GM23338 (cell line): ENCODE measurements at regions not wholly inside any gene's neighbourhood (a gene's known extent, or its start where the extent isn't known, plus 50 kb on each side); places are given as distances from the start of the nearest gene placed in this dataset.

Experiments
- ATAC-seq: fragments of 200-7000 bp; cut with Tn5 transposase; 3 replicates; pipeline ENCODE4 v1.9.1; 2020
- DNase-seq: peaks from one replicate; pipeline ENCODE4 v3.0.0-alpha.2; 2015; ENCODE audit warnings: low spot score
- H2AFZ ChIP-seq: fragments of 200-600 bp; sonication (generic); 2 replicates; pipeline ENCODE4 v1.8.0; 2016; ENCODE audit warnings: antibody characterized with exemption, mild to moderate bottlenecking, moderate library complexity
- H3F3A ChIP-seq: fragments of 200-600 bp; sonication (generic); replicated peaks from 2 replicates; pipeline ENCODE4 v1.8.0; 2017; ENCODE audit warnings: antibody characterized with exemption, mixed run types, low read depth
- H3K27ac ChIP-seq: fragments of 200-600 bp; sonication (generic); 2 replicates; pipeline ENCODE4 v1.6.1; 2016; ENCODE audit warnings: low read depth
- H3K27me3 ChIP-seq: fragments of 200-600 bp; sonication (generic); 2 replicates; pipeline ENCODE4 v1.8.0; 2016; ENCODE audit warnings: mild to moderate bottlenecking, mixed run types, moderate library complexity; ENCODE audit not compliant: insufficient read depth
- H3K36me3 ChIP-seq: fragments of 200-600 bp; sonication (generic); 2 replicates; pipeline ENCODE4 v1.8.0; 2016; ENCODE audit warnings: mild to moderate bottlenecking; ENCODE audit not compliant: insufficient read depth
- H3K4me1 ChIP-seq: fragments of 200-600 bp; sonication (generic); 2 replicates; pipeline ENCODE4 v1.8.0; 2016; ENCODE audit warnings: mild to moderate bottlenecking, moderate library complexity; ENCODE audit not compliant: insufficient read depth
- H3K4me2 ChIP-seq: fragments of 200-600 bp; sonication (generic); 2 replicates; pipeline ENCODE4 v1.7.1; 2017; ENCODE audit warnings: mixed run types
- H3K4me3 ChIP-seq: fragments of 200-600 bp; sonication (generic); 2 replicates; pipeline ENCODE4 v1.6.1; 2016; ENCODE audit warnings: mixed run types
- H3K79me2 ChIP-seq: fragments of 200-600 bp; sonication (generic); replicated peaks from 2 replicates; pipeline ENCODE4 v1.8.0; 2017; ENCODE audit warnings: mild to moderate bottlenecking; ENCODE audit not compliant: insufficient read depth
- H3K9me2 ChIP-seq: fragments of 200-600 bp; sonication (generic); 2 replicates; pipeline ENCODE4 v1.8.0; 2017; ENCODE audit not compliant: insufficient read depth
- H4K20me1 ChIP-seq: fragments of 200-600 bp; sonication (generic); replicated peaks from 2 replicates; pipeline ENCODE4 v1.8.0; 2017; ENCODE audit warnings: mild to moderate bottlenecking; ENCODE audit not compliant: insufficient read depth
- H3K27ac Mint-ChIP-seq: 2 replicates; pipeline ENCODE4 v1.8.0; 2020; ENCODE audit warnings: inconsistent platforms, mild to moderate bottlenecking, moderate library complexity, mixed read lengths
- H3K27me3 Mint-ChIP-seq: 3 replicates; pipeline ENCODE4 v1.8.0; 2022; ENCODE audit warnings: low read depth, mild to moderate bottlenecking, moderate library complexity, mixed read lengths, inconsistent platforms; ENCODE audit not compliant: insufficient read depth, poor library complexity
- H3K36me3 Mint-ChIP-seq: 3 replicates; pipeline ENCODE4 v1.8.0; 2021; ENCODE audit warnings: low read depth, mild to moderate bottlenecking, inconsistent platforms, moderate library complexity, mixed read lengths
- H3K4me1 Mint-ChIP-seq: 3 replicates; pipeline ENCODE4 v1.8.0; 2020; ENCODE audit warnings: mild to moderate bottlenecking, inconsistent platforms, mixed read lengths
- H3K4me3 Mint-ChIP-seq: 3 replicates; pipeline ENCODE4 v1.8.0; 2021; ENCODE audit warnings: moderate library complexity, mild to moderate bottlenecking, inconsistent platforms, mixed read lengths
- H3K9me3 Mint-ChIP-seq: 3 replicates; pipeline ENCODE4 v1.8.0; 2020; ENCODE audit warnings: moderate library complexity, mild to moderate bottlenecking, inconsistent platforms, mixed read lengths
- CTCF ChIP-seq, 2 experiments: fragments of 200-600 bp in 1 of 2; sonication (generic) in 1 of 2; conservative IDR thresholded peaks; 2 replicates each; pipeline versions ENCODE4 v1.5.1 to v1.6.1; 2016 to 2017; ENCODE audit warnings: antibody characterized with exemption in 2 of 2, low read depth in 2 of 2, mild to moderate bottlenecking in 2 of 2, moderate library complexity in 1 of 2
- JUNB ChIP-seq: IDR thresholded peaks from one replicate; pipeline ENCODE4 v1.6.1; 2016; ENCODE audit warnings: antibody characterized with exemption; ENCODE audit not compliant: unreplicated experiment
- NANOG ChIP-seq: IDR thresholded peaks from 2 replicates; pipeline ENCODE4 v1.6.1; 2016; ENCODE audit warnings: antibody characterized with exemption, borderline replicate concordance
- POLR2AphosphoS5 ChIP-seq: IDR thresholded peaks from 2 replicates; pipeline ENCODE4 v1.6.1; 2016; ENCODE audit warnings: antibody characterized with exemption, low read depth
- REST ChIP-seq: IDR thresholded peaks from one replicate; pipeline ENCODE4 v1.6.1; 2018; ENCODE audit warnings: antibody characterized with exemption; ENCODE audit not compliant: unreplicated experiment
- TF ChIP-seq, protein P1 (sequence below): fragments of 250-450 bp; sonication (Bioruptor Pico); IDR thresholded peaks from 2 replicates; pipeline ENCODE4 v1.5.0; 2020; ENCODE audit warnings: mild to moderate bottlenecking, moderate library complexity

DNA sequence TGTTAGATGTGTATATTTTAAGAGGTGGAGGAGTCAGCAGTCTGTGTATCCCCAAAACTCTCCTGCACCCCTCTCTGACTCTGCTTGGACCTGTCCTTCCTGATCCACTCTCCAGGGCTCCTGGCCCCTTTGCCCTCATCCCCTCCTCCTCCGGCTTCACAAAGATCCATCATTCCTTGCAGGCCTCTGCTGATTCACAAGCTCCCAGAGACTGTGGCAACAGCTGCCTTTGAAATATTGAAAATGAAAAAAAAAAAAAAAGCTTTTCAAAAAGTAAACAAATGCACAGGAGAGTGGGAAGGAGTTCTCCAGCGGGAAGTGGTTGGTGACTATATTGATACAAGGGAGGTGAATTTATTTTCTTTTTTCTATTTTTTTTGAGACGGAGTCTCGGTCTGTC, 330.2 kb upstream of the SULF2 start (continued):
- TF ChIP-seq, protein P1, sequence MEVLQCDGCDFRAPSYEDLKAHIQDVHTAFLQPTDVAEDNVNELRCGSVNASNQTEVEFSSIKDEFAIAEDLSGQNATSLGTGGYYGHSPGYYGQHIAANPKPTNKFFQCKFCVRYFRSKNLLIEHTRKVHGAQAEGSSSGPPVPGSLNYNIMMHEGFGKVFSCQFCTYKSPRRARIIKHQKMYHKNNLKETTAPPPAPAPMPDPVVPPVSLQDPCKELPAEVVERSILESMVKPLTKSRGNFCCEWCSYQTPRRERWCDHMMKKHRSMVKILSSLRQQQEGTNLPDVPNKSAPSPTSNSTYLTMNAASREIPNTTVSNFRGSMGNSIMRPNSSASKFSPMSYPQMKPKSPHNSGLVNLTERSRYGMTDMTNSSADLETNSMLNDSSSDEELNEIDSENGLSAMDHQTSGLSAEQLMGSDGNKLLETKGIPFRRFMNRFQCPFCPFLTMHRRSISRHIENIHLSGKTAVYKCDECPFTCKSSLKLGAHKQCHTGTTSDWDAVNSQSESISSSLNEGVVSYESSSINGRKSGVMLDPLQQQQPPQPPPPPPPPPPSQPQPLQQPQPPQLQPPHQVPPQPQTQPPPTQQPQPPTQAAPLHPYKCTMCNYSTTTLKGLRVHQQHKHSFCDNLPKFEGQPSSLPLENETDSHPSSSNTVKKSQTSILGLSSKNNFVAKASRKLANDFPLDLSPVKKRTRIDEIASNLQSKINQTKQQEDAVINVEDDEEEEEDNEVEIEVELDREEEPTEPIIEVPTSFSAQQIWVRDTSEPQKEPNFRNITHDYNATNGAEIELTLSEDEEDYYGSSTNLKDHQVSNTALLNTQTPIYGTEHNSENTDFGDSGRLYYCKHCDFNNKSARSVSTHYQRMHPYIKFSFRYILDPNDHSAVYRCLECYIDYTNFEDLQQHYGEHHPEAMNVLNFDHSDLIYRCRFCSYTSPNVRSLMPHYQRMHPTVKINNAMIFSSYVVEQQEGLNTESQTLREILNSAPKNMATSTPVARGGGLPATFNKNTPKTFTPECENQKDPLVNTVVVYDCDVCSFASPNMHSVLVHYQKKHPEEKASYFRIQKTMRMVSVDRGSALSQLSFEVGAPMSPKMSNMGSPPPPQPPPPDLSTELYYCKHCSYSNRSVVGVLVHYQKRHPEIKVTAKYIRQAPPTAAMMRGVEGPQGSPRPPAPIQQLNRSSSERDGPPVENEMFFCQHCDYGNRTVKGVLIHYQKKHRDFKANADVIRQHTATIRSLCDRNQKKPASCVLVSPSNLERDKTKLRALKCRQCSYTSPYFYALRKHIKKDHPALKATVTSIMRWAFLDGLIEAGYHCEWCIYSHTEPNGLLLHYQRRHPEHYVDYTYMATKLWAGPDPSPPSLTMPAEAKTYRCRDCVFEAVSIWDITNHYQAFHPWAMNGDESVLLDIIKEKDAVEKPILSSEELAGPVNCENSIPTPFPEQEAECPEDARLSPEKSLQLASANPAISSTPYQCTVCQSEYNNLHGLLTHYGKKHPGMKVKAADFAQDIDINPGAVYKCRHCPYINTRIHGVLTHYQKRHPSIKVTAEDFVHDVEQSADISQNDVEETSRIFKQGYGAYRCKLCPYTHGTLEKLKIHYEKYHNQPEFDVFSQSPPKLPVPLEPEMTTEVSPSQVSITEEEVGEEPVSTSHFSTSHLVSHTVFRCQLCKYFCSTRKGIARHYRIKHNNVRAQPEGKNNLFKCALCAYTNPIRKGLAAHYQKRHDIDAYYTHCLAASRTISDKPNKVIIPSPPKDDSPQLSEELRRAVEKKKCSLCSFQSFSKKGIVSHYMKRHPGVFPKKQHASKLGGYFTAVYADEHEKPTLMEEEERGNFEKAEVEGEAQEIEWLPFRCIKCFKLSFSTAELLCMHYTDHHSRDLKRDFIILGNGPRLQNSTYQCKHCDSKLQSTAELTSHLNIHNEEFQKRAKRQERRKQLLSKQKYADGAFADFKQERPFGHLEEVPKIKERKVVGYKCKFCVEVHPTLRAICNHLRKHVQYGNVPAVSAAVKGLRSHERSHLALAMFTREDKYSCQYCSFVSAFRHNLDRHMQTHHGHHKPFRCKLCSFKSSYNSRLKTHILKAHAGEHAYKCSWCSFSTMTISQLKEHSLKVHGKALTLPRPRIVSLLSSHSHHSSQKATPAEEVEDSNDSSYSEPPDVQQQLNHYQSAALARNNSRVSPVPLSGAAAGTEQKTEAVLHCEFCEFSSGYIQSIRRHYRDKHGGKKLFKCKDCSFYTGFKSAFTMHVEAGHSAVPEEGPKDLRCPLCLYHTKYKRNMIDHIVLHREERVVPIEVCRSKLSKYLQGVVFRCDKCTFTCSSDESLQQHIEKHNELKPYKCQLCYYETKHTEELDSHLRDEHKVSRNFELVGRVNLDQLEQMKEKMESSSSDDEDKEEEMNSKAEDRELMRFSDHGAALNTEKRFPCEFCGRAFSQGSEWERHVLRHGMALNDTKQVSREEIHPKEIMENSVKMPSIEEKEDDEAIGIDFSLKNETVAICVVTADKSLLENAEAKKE (CRISPR knock-in tag): no peak
- no peak for TF ChIP-seq POLR2AphosphoS5
- TF ChIP-seq REST: no peak

GRCh38 chr20:48107560-48107959, 322.3 kb upstream of the SULF2 start:
- H3K79me2 ChIP-seq: no peaks in the 10 kb centered on the region
- DNase-seq: no peak
- no peak overlapping the region for H3K27ac ChIP-seq
- no peaks in the 10 kb centered on the region for H3K27me3 ChIP-seq
- Mint-ChIP-seq H3K4me1 (no peaks in the 10 kb centered on the region), H3K4me3 (no peak overlapping the region), H3K27ac (no peak overlapping the region), H3K27me3 (no peaks in the 10 kb centered on the region), H3K36me3 (no peaks in the 10 kb centered on the region), H3K9me3 (peaks cover 12% of the 10 kb centered on the region)
- no peak overlapping the region for H2AFZ ChIP-seq
- no peak for TF ChIP-seq NANOG
- no peak for TF ChIP-seq JUNB
- TF ChIP-seq CTCF (conservative IDR thresholded peaks at IDR 0.05; ENCODE audit: low read depth in 2 of 2): no peak
- no peak for TF ChIP-seq REST
- no peak for TF ChIP-seq POLR2AphosphoS5
- H3K4me1 ChIP-seq: no peaks in the 10 kb centered on the region
- H3K4me2 ChIP-seq: no peak overlapping the region
- no peaks in the 10 kb centered on the region for H3K36me3 ChIP-seq
- ATAC-seq: no peak
- H4K20me1 ChIP-seq: no peaks in the 10 kb centered on the region
- H3F3A ChIP-seq: no peaks in the 10 kb centered on the region
- no peaks in the 10 kb centered on the region for H3K9me2 ChIP-seq
- no peak overlapping the region for H3K4me3 ChIP-seq
